GM12875 (cell line): ENCODE measurements at regions not wholly inside any gene's neighbourhood (a gene's known extent, or its start where the extent isn't known, plus 50 kb on each side); places are given as distances from the start of the nearest gene placed in this dataset.

ENCODE experiments used
- H3K4me3 ChIP-seq: one replicate; pipeline ENCODE4 v1.5.1; 2011; ENCODE audit warnings: low read depth, low read length, control low read depth
- CTCF ChIP-seq: IDR thresholded peaks from 2 replicates; pipeline ENCODE4 v1.5.1; 2011; ENCODE audit warnings: low read depth, mild to moderate bottlenecking, control low read depth, inconsistent platforms, low read length, moderate library complexity, borderline replicate concordance; ENCODE audit not compliant: insufficient read depth

GRCh38 chr9:119020284-119020683 lies 349.0 kb downstream of the BRINP1 start:
- no peak overlapping the region for H3K4me3 ChIP-seq
- no peak for TF ChIP-seq CTCF

GRCh38 chr9:119020730-119021333 lies 348.4 kb downstream of the BRINP1 start:
- TF ChIP-seq CTCF: no peak
- no peak overlapping the region for H3K4me3 ChIP-seq

GRCh38 chr9:119026120-119026519 lies 343.1 kb downstream of the BRINP1 start:
- H3K4me3 ChIP-seq: no peak overlapping the region
- TF ChIP-seq CTCF: no peak

GRCh38 chr9:119027901-119028699 lies 341.1 kb downstream of the BRINP1 start:
- H3K4me3 ChIP-seq: no peak overlapping the region
- TF ChIP-seq CTCF: no peak

- no peak overlapping the region for H3K4me3 ChIP-seq
- no peak for TF ChIP-seq CTCF
These were observed 339.3 kb downstream of the BRINP1 start for GRCh38 chr9:119029886-119030285.

GRCh38 chr9:119033596-119033995 lies 335.6 kb downstream of the BRINP1 start:
- TF ChIP-seq CTCF: no peak
- no peak overlapping the region for H3K4me3 ChIP-seq

- no peak overlapping the region for H3K4me3 ChIP-seq
- no peak for TF ChIP-seq CTCF
These were observed 332.3 kb downstream of the BRINP1 start for GRCh38 chr9:119036969-119037368.
